ENCODE measurements at regions not wholly inside any gene's neighbourhood (a gene's known extent, or its start where the extent isn't known, plus 50 kb on each side); places are given as distances from the start of the nearest gene placed in this dataset.
"Not testable (repeated sequence)": the region's sequence is repeated elsewhere in the genome, so short reads cannot be mapped to it uniquely, and the experiment has no call there.

DNA sequence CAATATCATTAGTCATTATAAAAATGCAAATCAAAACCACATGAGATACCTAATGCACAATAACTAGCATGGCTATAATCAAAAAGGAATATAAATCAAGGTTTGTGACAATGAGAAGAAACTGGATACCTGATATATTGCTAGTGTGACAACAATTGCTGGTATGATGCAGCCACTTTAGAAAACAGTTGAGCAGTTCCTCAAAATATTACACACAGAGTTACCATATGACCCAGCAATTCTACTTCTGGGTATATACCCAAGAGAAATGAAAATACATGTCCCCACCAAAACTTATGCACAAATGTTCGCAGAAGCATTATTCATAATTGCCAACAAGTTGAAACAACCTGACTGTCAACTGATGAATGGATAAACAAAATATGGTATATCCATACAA lies 339.7 kb upstream of the POU5F2 start:
- DNase-seq (ENCODE audit: low read depth), result no peak
- no peak overlapping the region for H3K4me3 ChIP-seq (ENCODE audit: low read depth, low read length)
- TF ChIP-seq, protein P1, sequence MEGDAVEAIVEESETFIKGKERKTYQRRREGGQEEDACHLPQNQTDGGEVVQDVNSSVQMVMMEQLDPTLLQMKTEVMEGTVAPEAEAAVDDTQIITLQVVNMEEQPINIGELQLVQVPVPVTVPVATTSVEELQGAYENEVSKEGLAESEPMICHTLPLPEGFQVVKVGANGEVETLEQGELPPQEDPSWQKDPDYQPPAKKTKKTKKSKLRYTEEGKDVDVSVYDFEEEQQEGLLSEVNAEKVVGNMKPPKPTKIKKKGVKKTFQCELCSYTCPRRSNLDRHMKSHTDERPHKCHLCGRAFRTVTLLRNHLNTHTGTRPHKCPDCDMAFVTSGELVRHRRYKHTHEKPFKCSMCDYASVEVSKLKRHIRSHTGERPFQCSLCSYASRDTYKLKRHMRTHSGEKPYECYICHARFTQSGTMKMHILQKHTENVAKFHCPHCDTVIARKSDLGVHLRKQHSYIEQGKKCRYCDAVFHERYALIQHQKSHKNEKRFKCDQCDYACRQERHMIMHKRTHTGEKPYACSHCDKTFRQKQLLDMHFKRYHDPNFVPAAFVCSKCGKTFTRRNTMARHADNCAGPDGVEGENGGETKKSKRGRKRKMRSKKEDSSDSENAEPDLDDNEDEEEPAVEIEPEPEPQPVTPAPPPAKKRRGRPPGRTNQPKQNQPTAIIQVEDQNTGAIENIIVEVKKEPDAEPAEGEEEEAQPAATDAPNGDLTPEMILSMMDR (conservative IDR thresholded peaks at IDR 0.05; ENCODE audit: low read depth, low read length), result no peak

GRCh38 chr5:94080390-94080789 lies 339.0 kb upstream of the POU5F2 start:
- DNase-seq (ENCODE audit: low read depth), result no peak
- TF ChIP-seq, protein P1 (conservative IDR thresholded peaks at IDR 0.05; ENCODE audit: low read depth, low read length), result no peak
- H3K4me3 ChIP-seq (ENCODE audit: low read depth, low read length), result no peak overlapping the region

- DNase-seq (ENCODE audit: low read depth), result no peak
- TF ChIP-seq, protein P1 (conservative IDR thresholded peaks at IDR 0.05; ENCODE audit: low read depth, low read length), result no peak
- no peak overlapping the region for H3K4me3 ChIP-seq (ENCODE audit: low read depth, low read length)
Observed at GRCh38 chr5:94072116-94072515, 330.7 kb upstream of the POU5F2 start.

- H3K4me3 ChIP-seq (ENCODE audit: low read depth, low read length), result no peak overlapping the region
- TF ChIP-seq, protein P1 (conservative IDR thresholded peaks at IDR 0.05; ENCODE audit: low read depth, low read length), result no peak
Observed at GRCh38 chr5:94066437-94067207, 325.2 kb upstream of the POU5F2 start.

DNA sequence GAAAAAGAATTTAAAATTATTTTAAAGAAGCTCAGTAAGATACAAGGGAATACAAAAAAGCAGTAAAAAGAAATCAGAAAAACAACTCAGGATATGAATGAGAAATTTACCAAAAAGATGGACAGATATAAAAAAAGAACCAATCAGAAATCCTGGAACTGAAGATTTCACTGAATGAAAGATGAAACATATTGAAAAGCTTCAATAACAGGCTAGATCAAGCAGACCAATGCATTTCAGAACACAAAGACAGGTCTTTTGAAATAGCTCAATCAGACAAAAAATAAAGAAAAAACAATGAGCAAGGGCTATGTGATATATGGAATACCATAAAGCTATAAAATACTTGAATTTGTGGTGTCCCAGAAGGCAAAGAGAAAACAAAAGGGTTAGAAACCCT lies 322.6 kb upstream of the POU5F2 start:
- TF ChIP-seq, protein P1 (conservative IDR thresholded peaks at IDR 0.05; ENCODE audit: low read depth, low read length), result no peak
- H3K4me3 ChIP-seq (ENCODE audit: low read depth, low read length), result no peak overlapping the region
- no peak for DNase-seq (ENCODE audit: low read depth)

More at GRCh38 chr5:94066437-94067207, 325.2 kb upstream of the POU5F2 start:
- DNase-seq (ENCODE audit: low read depth), result no peak

GRCh38 chr5:94057655-94058054 lies 316.3 kb upstream of the POU5F2 start:
- TF ChIP-seq, protein P1 (conservative IDR thresholded peaks at IDR 0.05; ENCODE audit: low read depth, low read length), result no peak
- no peak for DNase-seq (ENCODE audit: low read depth)

DNA sequence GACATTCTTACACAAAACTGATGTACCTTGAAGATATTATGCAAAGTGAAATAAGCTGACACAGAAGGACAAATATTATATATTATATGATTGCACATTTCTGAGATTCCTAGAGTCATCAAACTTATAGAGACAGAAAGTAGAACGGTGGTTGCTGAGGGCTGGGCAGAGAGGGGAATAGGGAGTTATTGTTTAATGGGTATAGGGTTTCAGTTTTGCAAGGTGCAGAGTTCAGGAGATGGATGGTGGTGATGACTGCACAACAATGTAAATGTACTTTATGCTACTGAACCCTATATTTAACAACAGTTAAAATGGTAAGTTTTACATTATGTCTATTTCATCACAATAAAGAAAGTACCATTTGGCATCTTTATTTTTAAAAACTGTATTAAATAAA lies 315.8 kb upstream of the POU5F2 start:
- TF ChIP-seq, protein P1 (conservative IDR thresholded peaks at IDR 0.05; ENCODE audit: low read depth, low read length), result no peak
- no peak for DNase-seq (ENCODE audit: low read depth)
- no peak overlapping the region for H3K4me3 ChIP-seq (ENCODE audit: low read depth, low read length)

More at GRCh38 chr5:94057655-94058054, 316.3 kb upstream of the POU5F2 start:
- no peak overlapping the region for H3K4me3 ChIP-seq (ENCODE audit: low read depth, low read length)

DNA sequence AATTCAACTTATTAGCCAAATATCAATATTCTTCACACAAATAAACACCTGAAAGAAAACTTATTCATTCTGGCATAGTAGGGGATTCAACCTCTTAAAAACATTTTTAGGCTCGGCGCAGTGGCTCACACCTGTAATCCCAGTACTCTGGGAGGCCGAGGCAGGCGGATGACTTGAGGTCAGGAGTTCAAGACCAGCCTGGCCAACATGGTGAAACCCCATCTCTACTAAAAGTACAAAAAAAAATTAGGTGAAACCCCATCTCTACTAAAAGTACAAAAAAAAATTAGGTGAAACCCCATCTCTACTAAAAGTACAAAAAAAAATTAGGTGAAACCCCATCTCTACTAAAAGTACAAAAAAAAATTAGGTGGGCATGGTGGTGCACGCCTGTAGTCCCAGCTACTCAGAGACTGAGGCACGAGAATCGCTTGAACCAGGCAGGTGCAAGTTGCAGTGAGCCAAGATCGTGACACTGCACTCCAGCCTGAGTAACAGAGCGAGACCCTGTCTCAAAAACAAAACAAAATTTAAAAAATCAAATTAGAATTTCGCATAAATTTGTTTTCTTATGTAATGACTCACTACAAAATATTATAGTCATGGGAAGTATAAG lies 308.0 kb upstream of the POU5F2 start:
- not testable (repeated sequence) for H3K4me3 ChIP-seq (ENCODE audit: low read depth, low read length); DNase-seq (ENCODE audit: low read depth)

Measured in epithelial cell of proximal tubule (primary cell).